HL-60 (cell line): ENCODE measurements at regions not wholly inside any gene's neighbourhood (a gene's known extent, or its start where the extent isn't known, plus 50 kb on each side); places are given as distances from the start of the nearest gene placed in this dataset.

ENCODE experiments used
- DNase-seq, 2 experiments: peaks; one replicate each; pipeline ENCODE4 v3.0.0-alpha.2; 2010 to 2020; ENCODE audit warnings: low read depth in 1 of 2, low spot score in 1 of 2
- H3K27ac ChIP-seq: fragments of 250-450 bp; sonication (Bioruptor Pico); replicated peaks from 2 replicates; pipeline ENCODE4 v1.5.1; 2020; ENCODE audit warnings: mild to moderate bottlenecking, moderate library complexity
- H3K27me3 ChIP-seq: fragments of 250-450 bp; sonication (Bioruptor Pico); 2 replicates; pipeline ENCODE4 v1.5.1; 2021; ENCODE audit warnings: mild to moderate bottlenecking, moderate library complexity; ENCODE audit not compliant: insufficient read depth, poor library complexity, severe bottlenecking
- H3K4me3 ChIP-seq: replicated peaks from 2 replicates; pipeline ENCODE4 v1.5.1; 2011; ENCODE audit warnings: mild to moderate bottlenecking, control low read depth, low read length; ENCODE audit not compliant: insufficient read depth
- CTCF ChIP-seq: IDR thresholded peaks from one replicate; pipeline ENCODE4 v1.5.1; 2011; ENCODE audit warnings: low read length, control low read depth, inconsistent platforms; ENCODE audit not compliant: insufficient read depth
- GABPA ChIP-seq: IDR thresholded peaks from 2 replicates; pipeline ENCODE4 v1.6.1; 2012; ENCODE audit warnings: low read depth
- POLR2AphosphoS5 ChIP-seq: IDR thresholded peaks from 2 replicates; pipeline ENCODE4 v1.6.1; 2012; ENCODE audit warnings: low read depth
- REST ChIP-seq: IDR thresholded peaks from 2 replicates; pipeline ENCODE4 v1.6.1; 2012; ENCODE audit warnings: low read depth; ENCODE audit not compliant: insufficient replicate concordance
- SPI1 ChIP-seq: IDR thresholded peaks from 2 replicates; pipeline ENCODE4 v1.6.1; 2012; ENCODE audit warnings: low read depth, mild to moderate bottlenecking, borderline replicate concordance

GRCh38 chr13:47036294-47037008, 139.6 kb upstream of the HTR2A start:
- no peak for DNase-seq
- no peak overlapping the region for H3K4me3 ChIP-seq
- H3K27ac ChIP-seq: no peak overlapping the region
- H3K27me3 ChIP-seq: peaks cover 6% of the 10 kb centered on the region
- TF ChIP-seq REST (no peak), SPI1 (no peak), POLR2AphosphoS5 (no peak), CTCF (no peak), GABPA (no peak)

GRCh38 chr13:47033216-47033615, 136.4 kb upstream of the HTR2A start:
- H3K27ac ChIP-seq: no peak overlapping the region
- no peak for DNase-seq
- peaks cover 3% of the 10 kb centered on the region for H3K27me3 ChIP-seq
- TF ChIP-seq GABPA (no peak), POLR2AphosphoS5 (no peak), REST (no peak), SPI1 (no peak), CTCF (no peak)
- H3K4me3 ChIP-seq: no peak overlapping the region

- no peak overlapping the region for H3K4me3 ChIP-seq
- H3K27me3 ChIP-seq: peaks cover 3% of the 10 kb centered on the region
- no peak for DNase-seq
- no peak overlapping the region for H3K27ac ChIP-seq
- no peak for TF ChIP-seq REST
- TF ChIP-seq POLR2AphosphoS5: no peak
- no peak for TF ChIP-seq CTCF
- no peak for TF ChIP-seq GABPA
- TF ChIP-seq SPI1: no peak
Observed at GRCh38 chr13:47027780-47028437, 131.1 kb upstream of the HTR2A start.
